Astrocyte of the hippocampus (primary cell): ENCODE measurements at regions not wholly inside any gene's neighbourhood (a gene's known extent, or its start where the extent isn't known, plus 50 kb on each side); places are given as distances from the start of the nearest gene placed in this dataset.

Experiments used
- DNase-seq: peaks from one replicate; pipeline ENCODE4 v3.0.0; 2011; ENCODE audit warnings: low read depth, low spot score

DNA sequence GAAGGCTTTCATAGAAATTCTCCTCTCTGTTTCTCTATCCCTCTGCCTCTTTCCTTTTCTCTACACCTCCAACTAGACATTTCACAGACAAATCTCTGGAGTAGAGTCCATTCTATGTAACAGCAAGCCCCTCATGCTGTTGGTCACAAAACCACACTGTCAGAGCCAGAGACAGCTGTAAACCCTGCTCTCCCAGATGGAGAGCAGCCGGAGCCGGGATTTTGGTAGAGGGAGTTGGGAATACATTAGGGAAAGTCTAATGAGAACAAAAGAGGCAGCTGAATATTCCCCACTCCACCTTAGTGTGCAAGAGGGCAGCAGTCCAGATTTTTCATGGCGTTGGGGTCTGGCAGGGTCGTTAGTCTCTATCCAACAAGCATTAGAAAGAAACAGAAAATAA is 68.3 kb upstream of the EDN1 start:
- no peak for DNase-seq

DNA sequence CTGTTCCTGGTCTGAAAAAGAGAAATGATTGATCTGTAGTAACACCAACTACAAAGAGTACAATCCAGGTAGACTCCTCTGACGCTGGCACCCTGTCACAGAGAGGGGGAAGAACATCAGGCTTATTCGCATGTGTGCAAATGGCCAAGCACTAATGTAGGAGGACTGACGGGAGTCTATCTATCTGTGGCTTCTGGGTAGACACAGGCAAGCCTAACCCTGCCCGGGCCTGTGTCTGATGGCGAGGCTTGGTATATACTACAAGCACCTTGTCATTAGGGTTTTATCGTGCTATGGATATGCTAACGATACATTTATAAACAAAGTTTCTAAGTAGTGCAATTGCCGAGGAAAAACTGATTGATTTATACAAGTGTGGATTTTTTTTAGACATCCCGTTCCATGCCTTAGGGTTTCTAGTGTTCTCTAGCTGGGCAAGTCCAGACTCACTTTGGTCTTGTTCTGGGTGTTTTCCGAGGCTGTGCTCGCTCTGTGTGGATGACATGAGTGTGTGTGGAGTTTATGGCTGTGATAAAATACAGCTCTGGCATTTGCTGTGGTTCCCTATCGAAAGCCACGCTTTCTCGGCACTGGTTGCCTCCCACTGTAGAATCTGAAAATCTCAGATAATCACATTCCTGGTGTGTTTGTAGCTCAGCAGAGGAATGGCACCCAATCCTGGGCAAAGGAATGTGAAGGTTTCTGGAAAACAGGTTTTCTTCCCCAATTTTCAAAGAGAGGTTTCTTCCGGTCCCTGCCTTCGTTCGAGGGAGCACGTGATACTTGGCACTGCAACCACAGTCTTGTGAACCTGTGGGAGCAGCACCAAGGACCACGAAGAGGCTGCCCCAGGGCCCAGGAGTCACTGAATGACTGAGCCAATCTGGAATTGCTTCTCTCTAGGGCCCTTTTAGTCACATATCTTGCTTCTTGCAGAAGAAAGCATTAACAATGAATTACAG is 67.5 kb upstream of the EDN1 start:
- DNase-seq, result peak; percentile 29

DNA sequence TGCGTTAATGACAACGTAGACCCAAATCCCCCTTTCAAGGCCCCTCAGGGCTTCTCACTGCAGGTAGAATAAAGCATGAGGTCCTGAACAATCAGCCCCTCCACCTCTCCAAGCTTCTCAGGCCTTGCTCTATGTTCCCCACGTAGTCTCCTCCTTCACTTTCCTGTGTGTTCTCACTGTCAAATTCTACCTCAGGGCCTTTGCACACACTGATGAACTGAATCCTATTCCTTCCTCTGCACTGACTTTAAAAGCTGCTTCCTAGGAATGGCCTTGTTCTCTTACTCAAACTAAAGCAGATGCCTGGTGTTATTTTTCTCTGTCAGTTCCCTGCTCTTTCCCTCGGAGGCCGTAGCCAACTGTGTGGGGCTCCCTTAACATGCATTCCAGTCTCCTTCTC is 66.8 kb upstream of the EDN1 start:
- no peak for DNase-seq

DNA sequence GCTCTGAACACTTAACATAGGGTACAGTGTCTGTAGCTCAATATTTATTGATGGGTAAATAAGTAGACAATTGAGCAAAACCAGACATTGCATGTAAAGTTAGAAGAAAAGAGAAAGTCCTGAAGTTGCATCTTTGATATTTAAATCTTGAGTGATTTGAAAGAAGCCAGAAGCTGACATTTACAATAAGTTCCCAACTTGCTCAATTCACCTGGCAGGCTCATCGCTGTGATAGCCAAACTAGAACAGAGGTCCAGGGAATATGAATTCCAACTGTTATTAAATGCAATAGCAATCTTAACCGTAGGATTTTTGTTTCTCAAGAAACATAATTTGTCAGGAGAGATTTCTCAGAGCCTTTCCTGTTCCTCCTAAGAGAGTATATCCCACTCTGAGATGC is 65.9 kb upstream of the EDN1 start:
- DNase-seq, result no peak

DNA sequence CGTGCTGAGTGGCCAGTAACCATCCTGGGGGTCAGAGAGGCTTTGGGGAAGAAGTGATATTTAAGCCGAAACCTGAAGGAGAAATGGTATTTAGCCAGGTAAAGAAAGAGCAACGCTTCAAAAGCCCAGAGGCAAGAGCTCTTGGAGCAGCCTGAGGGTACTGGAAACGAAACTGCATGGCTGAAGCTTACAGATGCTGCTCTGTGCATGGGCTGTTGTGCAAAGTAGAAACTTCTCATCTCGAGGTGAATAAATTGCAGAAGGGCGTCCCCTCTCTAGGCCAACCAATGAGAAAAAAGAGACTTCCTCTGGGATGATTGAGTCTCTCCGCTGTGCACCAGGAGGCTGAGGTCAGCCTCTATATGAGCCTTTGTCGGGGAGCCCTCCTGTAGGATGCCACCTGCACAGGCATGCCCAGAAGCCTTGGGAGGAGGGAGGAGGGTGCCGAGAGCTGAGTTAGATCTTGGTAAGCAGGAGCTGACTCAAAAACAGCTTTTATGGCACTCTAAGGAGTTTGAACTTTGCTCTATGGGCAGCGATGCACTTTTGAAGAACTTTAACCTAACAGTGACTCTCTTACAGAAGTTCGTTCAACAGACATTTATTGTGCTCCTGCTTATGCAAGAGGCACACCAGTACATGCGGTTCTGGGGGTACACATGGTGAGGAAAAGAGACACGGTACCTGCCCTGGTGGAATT is 61.6 kb upstream of the EDN1 start:
- no peak for DNase-seq

DNA sequence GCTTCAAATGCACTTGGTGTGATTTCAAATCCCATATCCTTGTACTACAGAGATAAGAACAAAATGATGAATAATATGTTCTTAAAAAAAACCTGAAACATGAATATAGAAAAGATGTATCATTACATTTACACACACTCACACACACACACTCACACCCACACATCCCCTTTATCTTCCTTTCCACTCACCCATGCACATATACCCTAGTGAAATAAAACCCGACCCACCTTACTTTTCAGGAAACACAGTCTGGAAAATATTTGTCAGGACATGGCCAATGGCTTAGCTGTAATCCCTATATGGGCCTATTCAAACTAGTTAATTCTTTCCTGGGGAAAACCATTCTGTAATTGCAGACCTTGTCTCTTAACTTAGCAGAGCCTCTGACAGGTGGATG is 60.8 kb upstream of the EDN1 start:
- no peak for DNase-seq

DNA sequence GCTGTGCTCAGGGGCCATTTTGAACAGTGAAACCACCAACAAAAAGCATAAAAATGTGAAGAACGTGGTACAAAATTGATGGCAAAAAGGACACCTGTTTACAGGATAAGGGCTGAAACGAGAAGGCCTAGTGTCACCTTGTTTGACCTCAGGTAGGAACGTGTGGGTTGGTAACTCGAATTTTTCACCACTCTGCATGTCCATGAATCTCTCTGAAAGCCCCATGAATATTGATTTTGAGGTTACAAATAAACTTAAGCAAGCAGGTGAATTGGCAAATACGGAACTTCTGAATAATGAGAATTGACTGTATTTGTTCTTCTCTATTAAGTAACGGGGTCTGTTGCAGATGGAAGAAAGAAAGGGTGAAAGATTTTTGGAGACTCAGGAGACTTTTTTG is 59.6 kb upstream of the EDN1 start:
- DNase-seq, result no peak

DNA sequence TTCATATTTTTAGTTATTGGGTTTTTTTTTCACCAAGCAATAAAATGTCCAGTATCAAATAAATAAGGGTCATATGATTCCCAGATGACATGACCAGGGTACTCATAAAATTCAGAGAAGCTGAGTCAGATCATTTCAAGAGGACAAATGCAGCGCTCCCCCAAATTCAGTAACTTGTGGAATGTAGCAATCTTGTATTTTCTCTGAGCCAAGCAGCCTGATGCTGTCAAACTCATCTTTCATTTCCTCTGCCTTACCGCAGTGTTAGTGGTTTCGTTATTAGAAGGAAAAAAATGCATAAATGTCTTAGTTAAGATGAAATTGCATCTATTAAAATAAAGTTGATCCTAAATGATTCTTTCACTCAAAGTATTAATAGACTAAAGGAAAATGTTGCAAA is 57.8 kb upstream of the EDN1 start:
- peak; percentile 51 for DNase-seq

DNA sequence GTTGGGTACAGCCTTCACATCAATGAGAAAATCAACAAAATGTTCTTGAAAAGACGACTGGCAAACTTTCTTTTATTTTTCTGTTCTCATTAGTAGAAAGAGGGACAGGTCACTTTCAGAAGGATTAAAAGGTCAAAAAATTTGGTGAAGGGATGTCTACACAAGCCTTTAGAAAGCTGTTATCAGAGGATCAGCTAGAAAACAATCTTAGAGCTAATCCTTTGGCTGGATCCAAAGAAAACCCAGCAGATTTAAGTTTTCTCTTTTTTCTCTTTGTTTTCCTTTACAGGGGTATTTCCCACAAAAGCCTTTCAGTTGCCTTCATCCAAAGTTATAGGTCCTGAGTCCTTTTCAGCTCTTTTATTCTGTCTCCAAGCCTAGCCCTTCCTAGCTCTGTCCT is 57.3 kb upstream of the EDN1 start:
- DNase-seq, result peak; percentile 8

DNA sequence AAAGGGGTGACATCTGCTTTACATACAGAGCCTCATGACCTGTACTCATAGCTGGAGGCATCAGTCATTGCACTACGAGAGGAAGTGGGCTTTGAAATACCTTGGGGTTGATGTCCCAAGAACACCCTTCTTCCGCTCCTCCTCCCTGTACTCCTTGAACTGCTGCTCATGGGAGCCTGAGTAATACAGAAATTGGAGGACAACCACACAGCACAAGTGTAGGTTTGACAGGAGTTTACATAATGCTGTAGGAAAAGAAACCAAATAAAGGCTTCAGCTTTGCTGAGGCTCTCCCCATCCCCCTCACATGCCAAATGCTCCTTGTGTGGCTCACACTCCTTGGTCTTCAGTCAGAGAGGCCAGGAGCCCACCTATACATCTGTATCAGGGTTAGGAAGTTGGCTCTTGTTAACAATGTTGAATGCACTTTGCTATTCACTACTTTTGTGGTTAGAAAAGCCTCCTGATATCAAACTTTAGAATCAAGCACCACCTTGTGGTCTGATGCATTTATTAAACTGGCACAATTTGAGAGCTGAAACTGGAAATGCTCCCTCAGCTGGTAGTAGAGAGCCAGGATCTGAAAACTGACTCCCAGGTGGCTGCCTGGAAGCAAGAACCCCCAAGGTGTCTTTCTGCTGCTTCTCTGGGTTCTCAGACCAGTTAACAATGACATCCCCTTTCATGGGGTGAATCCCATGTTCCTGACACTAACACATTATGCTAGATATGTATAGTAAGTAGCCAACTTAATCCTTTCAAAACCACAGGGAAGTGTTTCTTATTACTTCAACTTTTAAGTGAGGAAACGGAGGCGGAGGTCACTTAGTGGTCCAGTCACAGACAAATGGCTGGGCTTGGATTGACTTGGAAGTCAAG is 56.2 kb upstream of the EDN1 start:
- peak; percentile 90 for DNase-seq

DNA sequence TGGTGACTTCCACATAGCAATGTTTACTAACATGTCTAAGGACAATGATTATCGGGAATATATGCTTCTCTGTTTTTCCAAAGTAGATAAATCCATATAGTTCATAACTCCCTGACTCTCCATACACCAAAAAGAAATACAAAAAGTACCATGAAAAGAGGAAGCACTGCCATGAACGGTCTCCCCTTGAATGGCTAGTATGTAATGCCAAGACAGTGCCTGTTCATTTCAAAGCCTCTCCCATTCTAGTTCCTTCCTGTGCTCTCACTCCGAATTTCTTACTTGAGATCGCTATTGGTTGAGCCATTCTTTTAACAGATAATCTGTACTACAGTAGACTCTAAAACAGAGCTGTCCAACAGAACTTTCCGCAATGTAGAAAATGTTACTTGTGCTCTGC is 54.8 kb upstream of the EDN1 start:
- DNase-seq, result no peak

DNA sequence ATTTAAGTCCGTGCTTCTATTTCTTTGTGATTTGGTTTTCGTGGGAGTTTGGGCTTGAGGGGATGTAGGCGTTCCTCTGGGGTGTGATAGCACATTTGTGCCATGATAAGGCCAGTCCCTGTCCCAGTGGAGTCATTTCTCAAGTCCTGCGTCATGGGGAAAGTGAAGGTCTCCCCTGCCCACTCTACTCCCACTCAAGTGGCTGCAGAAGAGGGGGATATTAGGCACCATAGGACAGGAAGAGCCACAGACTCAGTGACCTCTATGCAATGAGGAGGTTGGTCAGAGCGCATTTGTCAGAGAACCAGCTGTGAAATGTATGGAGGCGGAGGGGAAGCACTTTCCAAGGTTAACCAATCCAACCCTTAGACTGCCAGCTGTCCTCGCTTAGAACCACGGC is 51.9 kb upstream of the EDN1 start:
- no peak for DNase-seq
